GOT3 (cell line): ENCODE measurements at regions not wholly inside any gene's neighbourhood (a gene's known extent, or its start where the extent isn't known, plus 50 kb on each side); places are given as distances from the start of the nearest gene placed in this dataset.

Experiments
- DNase-seq: peaks from one replicate; lab custom pipeline; 2025; ENCODE audit warnings: mixed read lengths; lab: John Stamatoyannopoulos, UW

DNA sequence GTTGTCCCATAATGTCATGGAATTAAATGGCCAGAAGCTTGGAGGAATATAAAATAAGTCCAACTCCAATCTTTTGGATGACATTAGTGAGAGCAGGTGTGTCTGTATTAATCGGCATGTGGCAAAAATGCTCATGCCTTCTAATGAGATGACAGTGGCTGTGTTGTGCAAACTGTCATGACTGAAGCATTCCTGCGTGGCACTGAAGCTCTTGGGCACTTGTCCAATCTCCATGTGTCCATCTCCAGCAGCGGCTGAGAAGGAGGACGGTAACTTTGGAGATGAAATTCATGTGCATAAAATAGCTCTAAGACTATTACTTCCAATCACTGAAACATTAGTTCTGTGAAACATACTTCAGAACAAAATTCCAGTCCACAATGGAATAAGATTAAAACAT is 697.5 kb upstream of the GRAMD2B start:
- DNase-seq = no peak

DNA sequence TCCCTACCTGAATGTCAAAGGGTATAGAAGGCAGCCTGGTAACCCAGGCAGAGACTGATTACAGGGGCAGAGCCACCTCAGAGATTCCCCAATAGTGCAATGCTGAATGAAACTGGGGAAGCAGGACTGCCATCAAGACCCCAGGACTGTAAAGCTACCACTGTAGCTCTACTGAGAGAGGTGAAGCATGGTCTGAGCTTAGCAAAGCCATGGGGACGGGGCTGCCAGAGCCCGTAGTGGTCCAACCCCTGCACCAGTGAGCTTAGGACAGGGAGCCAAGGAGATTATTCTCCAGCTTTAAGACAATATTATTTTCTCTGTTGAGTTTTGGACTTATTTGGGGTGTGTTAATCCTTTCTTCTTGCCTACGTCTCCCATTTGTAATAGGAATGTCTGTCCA is 679.3 kb upstream of the GRAMD2B start:
- DNase-seq = no peak

DNA sequence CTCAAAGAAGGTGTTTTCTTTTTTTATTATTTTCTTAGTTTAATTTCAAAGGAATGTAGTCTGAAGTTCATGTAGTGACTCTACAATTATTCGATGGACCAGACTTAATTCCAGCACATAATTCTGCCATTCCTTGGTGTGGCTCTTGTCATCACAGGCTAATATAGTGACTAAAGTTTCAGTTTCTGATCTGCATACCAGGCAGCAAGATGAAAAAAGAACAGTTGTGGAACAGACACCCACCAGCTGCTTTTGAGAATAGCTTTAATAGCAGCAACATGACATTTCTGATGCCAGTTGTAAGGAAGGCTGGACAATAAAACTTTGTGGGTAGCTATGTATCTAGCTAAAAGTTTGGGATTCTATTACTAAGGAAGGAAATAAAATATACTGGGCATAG is 676.3 kb upstream of the GRAMD2B start:
- no peak for DNase-seq

DNA sequence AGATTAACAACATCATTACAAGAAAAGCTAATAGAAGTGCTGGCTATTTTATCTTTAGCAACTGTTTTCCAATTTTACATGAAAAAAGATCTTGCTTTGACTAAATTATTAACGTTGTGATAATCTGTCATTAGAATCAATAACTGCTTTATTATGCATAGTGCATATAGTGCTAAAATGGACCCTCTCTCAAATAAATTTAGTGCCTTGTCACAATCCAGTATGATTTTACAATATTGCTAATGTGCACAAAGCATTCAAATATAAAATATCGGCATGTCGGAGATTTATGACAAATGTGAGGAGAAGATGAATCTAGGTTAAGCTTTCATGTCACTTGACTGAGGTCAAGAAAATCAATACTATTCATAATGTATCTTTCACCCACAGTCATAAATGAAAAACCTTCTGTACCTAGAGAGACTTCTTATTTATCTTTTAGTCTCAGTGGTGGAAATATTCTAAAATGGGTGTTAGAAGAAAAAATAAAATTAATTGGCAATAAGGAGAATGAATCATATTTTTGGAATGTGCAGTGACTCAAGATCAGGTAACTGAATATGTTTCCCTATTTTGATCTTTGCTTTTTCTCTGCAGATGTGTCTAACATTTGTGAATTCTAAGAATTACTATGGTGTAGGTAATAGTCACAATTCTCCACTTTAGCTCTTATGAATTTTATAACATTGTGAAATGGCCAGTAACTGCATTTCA is 672.9 kb upstream of the GRAMD2B start:
- no peak for DNase-seq

DNA sequence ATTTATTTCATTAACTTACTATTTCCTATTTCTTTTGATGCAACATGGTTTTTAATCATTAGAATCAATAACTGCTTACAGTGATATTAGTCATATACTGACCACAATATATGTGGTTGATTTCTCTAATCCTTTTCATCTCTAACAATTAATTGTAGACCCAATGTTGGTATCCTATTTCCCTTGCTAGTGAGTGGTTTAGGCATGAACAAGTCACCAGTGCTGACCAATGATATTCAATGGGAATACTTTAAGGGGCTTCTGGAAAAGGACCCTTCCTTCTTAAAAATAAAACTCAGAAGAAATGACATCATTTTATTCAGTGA is 672.4 kb upstream of the GRAMD2B start:
- no peak for DNase-seq

- DNase-seq = no peak
Observed at GRCh38 chr5:125756456-125756855, 666.8 kb upstream of the GRAMD2B start.

DNA sequence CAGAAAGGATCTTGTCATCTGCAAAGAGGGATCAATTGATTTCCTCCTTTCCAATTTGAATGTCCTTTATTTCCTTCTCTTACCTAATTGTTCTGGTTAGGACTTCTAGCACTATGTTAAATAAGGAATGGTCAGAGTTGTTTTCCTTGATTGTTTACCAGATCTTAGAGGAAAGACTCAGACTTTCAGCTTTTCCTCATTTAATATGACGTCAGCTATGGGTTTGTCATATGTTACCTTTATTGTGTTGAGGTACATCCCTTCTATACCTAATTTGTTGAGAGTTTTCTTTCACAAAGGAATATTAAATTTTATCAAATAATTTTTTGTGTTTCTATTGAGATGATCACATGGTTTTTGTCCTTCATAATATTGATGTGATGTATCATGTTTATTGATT is 656.5 kb upstream of the GRAMD2B start:
- DNase-seq = no peak

GRCh38 chr5:125775896-125776295 is 647.3 kb upstream of the GRAMD2B start:
- DNase-seq = no peak

DNA sequence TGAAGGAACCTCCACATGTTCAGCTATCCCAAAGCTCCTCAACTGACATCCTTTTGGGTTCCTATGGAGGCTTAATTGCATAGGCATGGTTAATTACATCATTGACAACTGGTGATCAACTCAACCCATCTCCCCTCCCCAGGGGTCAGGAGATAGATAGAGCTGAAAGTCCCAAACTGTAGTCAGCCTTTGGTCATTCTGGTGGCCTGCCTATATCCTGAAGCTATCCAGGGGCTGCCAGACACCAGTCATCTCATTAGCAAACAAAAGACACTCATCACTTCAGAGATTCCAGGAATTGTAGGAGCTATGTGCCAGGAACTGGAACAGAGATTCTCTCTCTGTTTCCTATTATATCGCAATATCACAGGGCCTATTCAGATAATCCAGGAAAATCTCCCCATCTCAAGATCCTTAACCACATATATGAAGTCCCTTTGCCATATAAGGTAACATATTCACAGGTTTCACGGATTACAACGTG is 646.5 kb upstream of the GRAMD2B start:
- DNase-seq = no peak

DNA sequence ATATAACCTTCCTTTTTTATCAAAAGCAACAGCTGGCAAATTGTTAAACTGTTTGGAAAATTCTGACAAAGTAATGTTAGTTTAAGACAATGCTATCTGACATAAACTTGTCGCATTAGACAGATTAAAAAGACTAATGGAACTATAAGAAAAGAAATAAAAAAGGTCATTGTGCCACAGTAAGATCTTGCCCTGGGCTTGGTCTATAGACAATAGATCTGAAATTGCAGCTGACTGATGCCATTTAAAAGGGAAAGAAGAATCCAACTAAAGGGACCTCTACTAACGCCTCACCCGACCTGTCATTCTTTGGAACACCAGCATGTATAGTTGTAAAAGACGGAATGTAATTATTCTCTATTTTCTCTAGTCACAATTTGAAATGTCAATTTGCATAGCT is 644.4 kb upstream of the GRAMD2B start:
- no peak for DNase-seq

DNA sequence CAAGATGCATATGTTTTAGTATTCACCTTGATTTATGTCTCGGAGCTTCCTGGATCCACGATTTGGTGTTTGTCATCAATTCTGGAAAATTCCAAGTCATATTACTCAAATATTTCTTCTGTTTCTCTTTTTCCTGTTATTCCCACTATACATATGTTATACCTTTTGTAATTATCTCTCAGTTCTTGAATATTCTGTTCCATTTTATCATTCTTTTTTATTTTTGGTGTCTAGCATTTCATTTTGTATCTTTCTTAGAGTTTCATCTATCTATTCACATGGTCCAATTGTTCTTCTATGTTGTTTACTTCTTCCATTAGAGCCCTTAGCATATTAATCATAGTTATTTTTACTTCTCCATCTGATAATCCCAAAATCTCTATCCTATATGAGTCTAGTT is 637.8 kb upstream of the GRAMD2B start:
- DNase-seq = no peak

- DNase-seq = no peak
Observed at GRCh38 chr5:125786021-125786420, 637.2 kb upstream of the GRAMD2B start.

- DNase-seq = no peak
Observed at GRCh38 chr5:125793470-125793869, 629.7 kb upstream of the GRAMD2B start.

DNA sequence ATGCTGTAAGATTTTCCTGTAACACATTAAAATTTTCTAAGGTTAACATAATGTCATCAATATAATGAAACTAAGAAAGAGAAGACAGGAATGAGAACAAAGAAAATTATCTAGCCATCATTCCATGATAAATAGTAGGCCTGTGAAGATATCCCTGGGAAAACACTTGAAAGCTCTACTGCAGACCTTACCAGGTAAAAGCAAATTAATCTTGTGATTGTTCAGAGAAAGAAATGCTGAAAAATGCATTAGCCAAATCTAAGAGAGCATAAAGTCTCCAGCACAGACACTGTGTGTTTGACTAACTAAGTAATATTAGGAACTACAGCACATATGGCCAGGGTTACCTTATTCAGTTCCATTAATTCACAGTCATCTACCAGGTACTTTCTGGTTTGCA is 628.3 kb upstream of the GRAMD2B start:
- DNase-seq = no peak

DNA sequence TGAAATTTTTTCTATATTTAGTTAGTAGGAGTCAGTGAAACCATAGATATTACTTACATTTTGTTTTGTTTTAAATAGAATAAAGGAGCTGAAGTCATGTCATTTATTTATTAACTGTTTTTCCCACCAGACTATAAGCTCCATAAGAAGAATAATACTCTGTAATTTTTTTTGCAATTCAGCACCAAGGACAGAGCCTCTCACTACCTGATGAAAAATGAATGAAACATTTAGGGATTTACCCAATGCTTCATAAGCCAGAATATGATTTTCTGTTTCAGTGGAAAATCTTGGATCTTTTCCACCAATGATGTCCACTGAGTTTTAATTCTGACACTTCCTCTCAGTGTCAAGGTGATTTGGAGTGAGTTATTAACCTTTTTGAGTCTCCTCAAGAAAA is 624.9 kb upstream of the GRAMD2B start:
- DNase-seq = no peak

GRCh38 chr5:125812651-125813050 is 610.6 kb upstream of the GRAMD2B start:
- DNase-seq = no peak

GRCh38 chr5:125813221-125813974 is 609.8 kb upstream of the GRAMD2B start:
- DNase-seq = no peak

DNA sequence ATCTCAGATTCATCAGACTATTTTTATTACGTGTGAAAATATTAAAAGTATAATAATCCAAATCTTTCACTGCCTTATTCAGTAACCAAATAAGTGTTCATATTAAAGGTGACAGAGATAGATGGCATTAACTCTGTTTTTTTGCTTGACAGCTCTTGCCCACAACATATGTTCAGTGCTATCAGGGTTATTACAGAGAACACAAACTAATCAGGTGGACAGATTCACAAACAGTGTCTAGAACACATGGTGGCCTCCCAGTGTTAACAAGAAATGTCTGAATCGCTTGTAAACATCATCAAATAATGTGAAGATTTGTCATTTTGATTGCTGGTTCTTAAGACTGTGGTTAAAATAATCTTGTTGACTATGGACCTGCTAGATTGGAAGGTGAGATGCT is 609.1 kb upstream of the GRAMD2B start:
- DNase-seq = no peak

DNA sequence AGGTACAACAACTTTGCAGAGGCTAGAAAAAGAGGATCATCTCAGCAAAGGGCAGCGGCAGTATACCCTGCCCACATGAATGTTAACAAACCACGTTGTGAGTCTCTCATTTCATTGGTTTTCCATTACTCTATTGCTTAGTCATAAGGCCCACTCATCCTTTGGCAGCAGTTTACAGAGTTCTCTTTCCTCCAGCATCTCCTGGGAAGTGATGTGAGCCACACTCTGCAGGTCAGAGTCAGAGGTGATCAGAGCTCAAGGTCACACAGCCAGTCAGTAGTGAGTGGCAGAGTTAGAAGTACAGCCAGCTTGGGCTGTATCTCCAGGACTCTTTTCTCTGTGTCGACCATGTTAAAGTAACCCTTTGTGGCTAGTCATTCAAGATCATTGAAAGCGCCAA is 599.6 kb upstream of the GRAMD2B start:
- no peak for DNase-seq

GRCh38 chr5:125826214-125826613 is 597.0 kb upstream of the GRAMD2B start:
- DNase-seq = no peak

- no peak for DNase-seq
Observed at GRCh38 chr5:125829349-125829748, 593.9 kb upstream of the GRAMD2B start.

GRCh38 chr5:125833398-125833797 is 589.8 kb upstream of the GRAMD2B start:
- no peak for DNase-seq

DNA sequence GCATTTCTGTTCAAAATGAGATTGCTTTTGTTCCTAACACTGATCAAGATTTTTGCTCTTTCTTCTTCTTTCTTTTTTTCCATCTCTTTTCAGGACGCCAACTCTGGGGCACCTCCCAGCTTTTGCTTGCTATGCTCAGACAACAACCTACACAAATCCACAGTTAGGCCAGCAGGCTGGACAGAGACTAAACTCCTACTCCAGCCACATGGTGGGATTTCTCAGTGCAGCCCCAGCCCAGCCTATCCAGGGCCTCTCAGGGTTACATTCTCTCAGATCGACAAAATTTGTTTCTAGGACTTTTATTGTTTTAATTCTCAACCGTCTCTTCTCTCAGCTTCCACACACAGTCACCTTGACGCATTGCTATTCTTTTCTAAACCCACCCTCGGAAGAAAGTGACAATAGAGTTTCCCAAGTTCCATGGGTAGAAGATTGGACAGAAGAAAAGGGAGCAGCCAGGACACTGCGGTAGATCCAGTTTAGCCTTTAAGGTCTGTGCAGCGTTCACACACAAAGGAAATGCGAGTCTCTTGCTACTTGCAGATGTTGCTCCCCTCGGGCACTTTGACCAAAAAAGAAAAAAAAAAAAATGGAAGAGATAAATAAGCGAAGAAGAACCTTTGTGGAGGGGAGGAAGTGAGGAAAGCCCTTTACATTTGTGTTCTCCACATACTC is 588.6 kb upstream of the GRAMD2B start:
- no peak for DNase-seq
